ENCODE measurements at regions not wholly inside any gene's neighbourhood (a gene's known extent, or its start where the extent isn't known, plus 50 kb on each side); places are given as distances from the start of the nearest gene placed in this dataset.
A peak's percentile ranks its signal among the peaks of the same experiment; 100 is the strongest.
"Not testable (repeated sequence)": the region's sequence is repeated elsewhere in the genome, so short reads cannot be mapped to it uniquely, and the experiment has no call there.

GRCh38 chr21:14830307-14830706 lies 234.5 kb downstream of the NRIP1 start:
- Mint-ChIP-seq H3K27ac (no peak overlapping the region), H3K4me3 (no peak overlapping the region), H3K4me1 (peaks cover 1% of the 10 kb centered on the region), H3K9me3 (no peaks in the 10 kb centered on the region), H3K27me3 (no peaks in the 10 kb centered on the region), H3K36me3 (ENCODE audit: low read depth) (no peaks in the 10 kb centered on the region)
- CTCF ChIA-PET = no interaction called here
- POLR2A ChIA-PET = no interaction called here
- no peak for DNase-seq

- Mint-ChIP-seq H3K9me3 (no peaks in the 10 kb centered on the region), H3K4me3 (no peak overlapping the region), H3K36me3 (ENCODE audit: low read depth) (no peaks in the 10 kb centered on the region), H3K27me3 (no peaks in the 10 kb centered on the region), H3K4me1 (peaks cover 1% of the 10 kb centered on the region), H3K27ac (no peak overlapping the region)
- DNase-seq = no peak
- ChIA-PET POLR2A (no interaction called here), CTCF (no interaction called here)
These were observed 235.1 kb downstream of the NRIP1 start for GRCh38 chr21:14829685-14830084.

- no peaks in the 10 kb centered on the region for H3K36me3 Mint-ChIP-seq (ENCODE audit: low read depth)
- POLR2A ChIA-PET = no interaction called here
- H3K4me1 Mint-ChIP-seq = peaks cover 1% of the 10 kb centered on the region
- no peak overlapping the region for H3K4me3 Mint-ChIP-seq
- CTCF ChIA-PET = no interaction called here
- DNase-seq = no peak
- H3K27ac Mint-ChIP-seq = no peak overlapping the region
- no peaks in the 10 kb centered on the region for H3K9me3 Mint-ChIP-seq
- no peaks in the 10 kb centered on the region for H3K27me3 Mint-ChIP-seq
These were observed 237.3 kb downstream of the NRIP1 start for GRCh38 chr21:14827468-14827867.

- CTCF ChIA-PET = no interaction called here
- no peaks in the 10 kb centered on the region for H3K9me3 Mint-ChIP-seq
- no peaks in the 10 kb centered on the region for H3K36me3 Mint-ChIP-seq (ENCODE audit: low read depth)
These were observed 238.2 kb downstream of the NRIP1 start for GRCh38 chr21:14826630-14827029.

GRCh38 chr21:14825514-14825974 lies 239.3 kb downstream of the NRIP1 start:
- Mint-ChIP-seq H3K27ac (no peak overlapping the region), H3K27me3 (no peaks in the 10 kb centered on the region), H3K4me3 (no peak overlapping the region), H3K4me1 (peaks cover 1% of the 10 kb centered on the region), H3K36me3 (ENCODE audit: low read depth) (no peaks in the 10 kb centered on the region), H3K9me3 (no peaks in the 10 kb centered on the region)
- CTCF ChIA-PET = no interaction called here
- DNase-seq = no peak
- POLR2A ChIA-PET = no interaction called here

More at GRCh38 chr21:14826630-14827029, 238.2 kb downstream of the NRIP1 start:
- no peak for DNase-seq
- H3K4me3 Mint-ChIP-seq = no peak overlapping the region
- peaks cover 1% of the 10 kb centered on the region for H3K4me1 Mint-ChIP-seq
- POLR2A ChIA-PET = no interaction called here
- H3K27me3 Mint-ChIP-seq = no peaks in the 10 kb centered on the region
- H3K27ac Mint-ChIP-seq = no peak overlapping the region

GRCh38 chr21:14824126-14824525 lies 240.7 kb downstream of the NRIP1 start:
- no peaks in the 10 kb centered on the region for H3K27me3 Mint-ChIP-seq
- no peaks in the 10 kb centered on the region for H3K9me3 Mint-ChIP-seq
- H3K36me3 Mint-ChIP-seq (ENCODE audit: low read depth) = no peaks in the 10 kb centered on the region
- CTCF ChIA-PET = interaction anchor here (0.6 kb wide), 1 partner anchor 1247 kb away, joined by 3 read pairs; no protein-coding TSS in a partner anchor
- no peak for DNase-seq
- no peak overlapping the region for H3K27ac Mint-ChIP-seq
- no peak overlapping the region for H3K4me3 Mint-ChIP-seq
- POLR2A ChIA-PET = no interaction called here
- peaks cover 1% of the 10 kb centered on the region for H3K4me1 Mint-ChIP-seq

- no peaks in the 10 kb centered on the region for H3K9me3 Mint-ChIP-seq
- no peak overlapping the region for H3K27ac Mint-ChIP-seq
- ChIA-PET POLR2A (no interaction called here), CTCF (no interaction called here)
- H3K36me3 Mint-ChIP-seq (ENCODE audit: low read depth) = no peaks in the 10 kb centered on the region
- no peak for DNase-seq
- no peaks in the 10 kb centered on the region for H3K4me1 Mint-ChIP-seq
- peaks cover 4% of the 10 kb centered on the region for H3K27me3 Mint-ChIP-seq
- H3K4me3 Mint-ChIP-seq = no peak overlapping the region
These were observed 247.5 kb downstream of the NRIP1 start for GRCh38 chr21:14817311-14817710.

GRCh38 chr21:14814991-14815390 lies 249.8 kb downstream of the NRIP1 start:
- Mint-ChIP-seq H3K36me3 (ENCODE audit: low read depth) (no peaks in the 10 kb centered on the region), H3K4me1 (no peaks in the 10 kb centered on the region), H3K9me3 (no peaks in the 10 kb centered on the region), H3K27me3 (peaks cover 4% of the 10 kb centered on the region), H3K4me3 (no peak overlapping the region), H3K27ac (no peak overlapping the region)
- ChIA-PET POLR2A (no interaction called here), CTCF (no interaction called here)
- no peak for DNase-seq

- H3K9me3 Mint-ChIP-seq = no peaks in the 10 kb centered on the region
- no peak for DNase-seq
- H3K27me3 Mint-ChIP-seq = peaks cover 4% of the 10 kb centered on the region
- no peak overlapping the region for H3K27ac Mint-ChIP-seq
- H3K4me1 Mint-ChIP-seq = no peaks in the 10 kb centered on the region
- H3K36me3 Mint-ChIP-seq (ENCODE audit: low read depth) = no peaks in the 10 kb centered on the region
- CTCF ChIA-PET = no interaction called here
- POLR2A ChIA-PET = no interaction called here
- H3K4me3 Mint-ChIP-seq = no peak overlapping the region
These were observed 250.5 kb downstream of the NRIP1 start for GRCh38 chr21:14814282-14814681.

GRCh38 chr21:14804170-14804569 lies 258.1 kb upstream of the SAMSN1 start:
- H3K9me3 Mint-ChIP-seq; DNase-seq; H3K4me3 Mint-ChIP-seq; H3K27ac Mint-ChIP-seq; H3K36me3 Mint-ChIP-seq (ENCODE audit: low read depth); H3K4me1 Mint-ChIP-seq; CTCF ChIA-PET; POLR2A ChIA-PET; H3K27me3 Mint-ChIP-seq: not testable (repeated sequence)

GRCh38 chr21:14797543-14797942 lies 251.4 kb upstream of the SAMSN1 start:
- peaks cover 16% of the 10 kb centered on the region for H3K9me3 Mint-ChIP-seq

GRCh38 chr21:14787312-14787711 lies 241.2 kb upstream of the SAMSN1 start:
- CTCF ChIA-PET = no interaction called here
- POLR2A ChIA-PET = no interaction called here
- no peak for DNase-seq
- Mint-ChIP-seq H3K9me3 (peaks cover 2% of the 10 kb centered on the region), H3K27me3 (no peaks in the 10 kb centered on the region), H3K27ac (no peak overlapping the region), H3K4me3 (no peak overlapping the region), H3K4me1 (no peaks in the 10 kb centered on the region), H3K36me3 (ENCODE audit: low read depth) (no peaks in the 10 kb centered on the region)

More at GRCh38 chr21:14797543-14797942, 251.4 kb upstream of the SAMSN1 start:
- peaks cover 2% of the 10 kb centered on the region for H3K36me3 Mint-ChIP-seq (ENCODE audit: low read depth)
- CTCF ChIA-PET = no interaction called here
- no peak overlapping the region for H3K4me3 Mint-ChIP-seq
- POLR2A ChIA-PET = no interaction called here
- H3K4me1 Mint-ChIP-seq = no peaks in the 10 kb centered on the region
- no peak for DNase-seq
- peaks cover 4% of the 10 kb centered on the region for H3K27me3 Mint-ChIP-seq
- no peak overlapping the region for H3K27ac Mint-ChIP-seq

- Mint-ChIP-seq H3K27me3 (peaks cover 7% of the 10 kb centered on the region), H3K4me1 (no peaks in the 10 kb centered on the region), H3K9me3 (peaks cover 5% of the 10 kb centered on the region), H3K36me3 (ENCODE audit: low read depth) (no peaks in the 10 kb centered on the region), H3K4me3 (no peak overlapping the region), H3K27ac (no peak overlapping the region)
- POLR2A ChIA-PET = no interaction called here
- DNase-seq = no peak
- CTCF ChIA-PET = no interaction called here
These were observed 239.6 kb upstream of the SAMSN1 start for GRCh38 chr21:14785679-14786078.

GRCh38 chr21:14773777-14774345 lies 227.7 kb upstream of the SAMSN1 start:
- peaks cover 3% of the 10 kb centered on the region for H3K27me3 Mint-ChIP-seq
- CTCF ChIA-PET = interaction anchor here (1.0 kb wide), 1 partner anchor 391 kb away, joined by 3 read pairs; the partner anchor contains the start of gene HSPA13
- H3K36me3 Mint-ChIP-seq (ENCODE audit: low read depth) = no peaks in the 10 kb centered on the region
- no peak overlapping the region for H3K27ac Mint-ChIP-seq
- no peak overlapping the region for H3K4me3 Mint-ChIP-seq
- POLR2A ChIA-PET = no interaction called here
- no peaks in the 10 kb centered on the region for H3K4me1 Mint-ChIP-seq
- peak; percentile 60 for DNase-seq
- H3K9me3 Mint-ChIP-seq = no peaks in the 10 kb centered on the region
